AG08395 (cell line): ENCODE measurements at regions not wholly inside any gene's neighbourhood (a gene's known extent, or its start where the extent isn't known, plus 50 kb on each side); places are given as distances from the start of the nearest gene placed in this dataset.
"Not testable (repeated sequence)": the region's sequence is repeated elsewhere in the genome, so short reads cannot be mapped to it uniquely, and the experiment has no call there.

Source experiments
- DNase-seq: peaks from one replicate; pipeline ENCODE4 v3.0.0; 2012; ENCODE audit warnings: mixed read lengths, low spot score

DNA sequence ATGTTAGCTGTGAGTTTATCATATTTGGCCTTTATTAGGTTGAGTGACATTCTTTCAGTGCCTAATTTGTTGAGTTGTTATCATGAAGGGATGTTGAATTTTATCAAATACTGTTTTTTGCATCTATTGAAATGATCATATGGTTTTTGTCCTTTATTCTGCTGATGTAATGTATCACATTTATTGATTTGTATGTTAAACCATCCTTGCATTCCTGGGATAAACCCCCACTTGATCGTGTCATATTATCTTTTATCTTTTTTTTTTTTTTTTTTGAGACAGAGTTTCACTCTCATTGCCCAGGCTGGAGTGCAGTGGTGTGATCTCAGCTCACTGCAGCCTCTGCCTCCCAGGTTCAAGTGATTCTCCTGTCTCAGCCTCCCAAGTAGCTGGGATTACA is 51.9 kb upstream of the MFGE8 start:
- not testable (repeated sequence) for DNase-seq

DNA sequence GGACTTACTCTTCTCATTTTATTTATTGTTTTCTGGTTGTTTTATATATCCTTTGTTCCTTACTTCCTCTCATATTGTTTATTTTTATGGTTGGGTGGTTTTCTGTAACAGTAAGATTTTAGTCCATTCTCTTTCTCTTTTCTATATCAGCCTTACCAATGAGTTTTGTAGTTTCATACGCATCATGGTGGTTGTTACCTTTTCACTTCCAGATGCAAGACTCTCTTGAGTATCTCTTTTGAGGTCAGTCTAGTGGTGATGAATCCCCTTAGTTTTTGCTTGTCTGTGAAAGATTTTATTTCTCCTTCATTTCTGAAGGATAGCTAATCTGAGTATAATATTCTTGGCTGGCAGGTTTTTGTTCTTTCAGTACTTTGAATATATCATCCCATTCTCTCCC is 57.1 kb upstream of the MFGE8 start:
- DNase-seq, result no peak

DNA sequence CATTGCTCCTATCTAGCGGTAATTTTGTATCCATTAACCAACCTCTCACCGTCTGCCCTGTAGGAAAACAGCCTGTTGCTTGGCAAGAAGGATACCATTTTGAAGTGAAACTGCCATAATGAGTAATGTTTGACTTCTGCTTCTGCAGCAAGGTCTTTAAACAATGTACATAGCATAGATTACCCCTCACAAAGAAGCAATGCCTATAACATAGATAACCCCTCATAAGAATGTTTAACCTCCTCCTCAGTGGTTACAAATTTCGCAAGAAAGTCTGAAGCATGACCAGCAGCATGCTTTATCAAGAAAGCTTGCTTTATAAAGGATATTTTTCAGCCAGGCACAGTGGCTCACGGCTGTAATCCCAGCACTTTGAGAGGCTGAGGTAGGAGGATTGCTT is 61.2 kb upstream of the MFGE8 start:
- no peak for DNase-seq

DNA sequence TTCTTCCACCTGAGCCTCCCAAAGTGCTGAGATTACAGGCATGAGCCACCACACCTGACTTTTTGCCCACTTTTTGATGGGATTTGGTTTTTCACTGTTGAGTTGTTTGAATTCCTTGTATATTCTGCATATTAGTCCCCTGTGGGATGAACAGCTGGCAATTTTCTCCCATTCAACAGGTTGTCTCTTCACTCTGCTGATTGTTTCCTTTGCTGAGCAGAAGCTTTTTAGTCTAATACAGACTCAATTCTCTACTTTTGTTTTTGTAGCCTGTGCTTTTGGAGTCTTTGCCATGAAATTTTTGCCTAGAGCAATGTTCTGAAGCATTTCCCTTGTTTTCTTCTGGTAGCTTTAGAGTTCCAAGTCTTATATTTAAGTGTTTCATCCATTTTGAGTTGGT is 62.7 kb upstream of the MFGE8 start:
- DNase-seq, result no peak

DNA sequence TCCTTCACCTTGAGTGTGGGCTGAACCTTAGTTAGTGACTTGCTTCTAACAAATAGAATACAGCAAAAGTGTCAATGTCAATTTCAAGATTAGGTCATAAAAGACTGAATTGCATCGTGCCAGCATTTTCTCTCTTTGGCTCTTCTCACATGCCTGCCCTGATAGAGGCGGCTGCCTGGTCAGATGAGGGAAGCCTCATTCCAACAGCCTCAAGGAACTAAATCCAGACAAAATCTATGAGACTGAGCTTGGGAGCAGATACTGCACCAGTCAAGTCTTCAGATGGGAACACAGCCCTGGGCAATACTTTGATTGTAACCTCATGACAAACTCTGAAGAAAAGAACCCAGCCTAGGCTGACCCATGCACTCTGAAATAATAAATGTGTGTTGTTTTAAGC is 63.5 kb upstream of the MFGE8 start:
- no peak for DNase-seq

DNA sequence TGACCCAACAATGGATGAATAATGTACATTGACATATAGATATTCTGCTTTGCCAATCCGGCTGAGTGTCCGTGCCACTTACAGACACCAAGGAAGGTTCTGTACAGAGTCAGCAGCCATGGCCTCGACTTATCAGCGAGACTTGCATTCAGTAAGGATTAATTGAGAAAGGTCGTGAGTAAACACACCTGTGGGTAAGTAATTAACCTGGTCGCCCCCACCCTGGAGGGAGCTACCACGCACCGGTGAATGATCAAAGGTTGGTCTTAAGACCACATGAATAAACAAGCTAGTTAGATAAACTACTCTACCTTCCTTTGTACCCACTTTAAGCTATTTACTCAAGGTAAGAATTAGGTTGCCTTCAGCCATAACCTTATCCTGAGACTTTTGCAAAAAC is 66.5 kb upstream of the MFGE8 start:
- no peak for DNase-seq

DNA sequence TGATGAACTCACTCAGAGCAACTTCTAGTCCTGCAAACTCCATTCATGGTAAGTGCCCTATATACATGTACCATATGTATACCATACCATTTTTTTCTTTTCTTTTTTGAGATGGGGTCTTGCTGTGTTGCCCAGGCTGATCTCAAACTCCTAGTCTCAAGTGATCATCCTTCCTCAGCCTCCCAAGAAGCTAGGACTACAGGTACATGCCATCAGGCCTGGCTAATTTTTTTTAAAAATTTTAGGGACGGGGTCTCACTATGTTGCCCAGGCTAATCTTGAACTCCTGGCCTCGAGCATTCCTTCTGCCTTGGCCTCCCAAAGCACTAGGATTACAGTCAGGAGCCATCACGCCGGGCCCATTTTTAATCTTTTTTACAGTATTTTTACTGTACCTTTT is 67.3 kb upstream of the MFGE8 start:
- no peak for DNase-seq

DNA sequence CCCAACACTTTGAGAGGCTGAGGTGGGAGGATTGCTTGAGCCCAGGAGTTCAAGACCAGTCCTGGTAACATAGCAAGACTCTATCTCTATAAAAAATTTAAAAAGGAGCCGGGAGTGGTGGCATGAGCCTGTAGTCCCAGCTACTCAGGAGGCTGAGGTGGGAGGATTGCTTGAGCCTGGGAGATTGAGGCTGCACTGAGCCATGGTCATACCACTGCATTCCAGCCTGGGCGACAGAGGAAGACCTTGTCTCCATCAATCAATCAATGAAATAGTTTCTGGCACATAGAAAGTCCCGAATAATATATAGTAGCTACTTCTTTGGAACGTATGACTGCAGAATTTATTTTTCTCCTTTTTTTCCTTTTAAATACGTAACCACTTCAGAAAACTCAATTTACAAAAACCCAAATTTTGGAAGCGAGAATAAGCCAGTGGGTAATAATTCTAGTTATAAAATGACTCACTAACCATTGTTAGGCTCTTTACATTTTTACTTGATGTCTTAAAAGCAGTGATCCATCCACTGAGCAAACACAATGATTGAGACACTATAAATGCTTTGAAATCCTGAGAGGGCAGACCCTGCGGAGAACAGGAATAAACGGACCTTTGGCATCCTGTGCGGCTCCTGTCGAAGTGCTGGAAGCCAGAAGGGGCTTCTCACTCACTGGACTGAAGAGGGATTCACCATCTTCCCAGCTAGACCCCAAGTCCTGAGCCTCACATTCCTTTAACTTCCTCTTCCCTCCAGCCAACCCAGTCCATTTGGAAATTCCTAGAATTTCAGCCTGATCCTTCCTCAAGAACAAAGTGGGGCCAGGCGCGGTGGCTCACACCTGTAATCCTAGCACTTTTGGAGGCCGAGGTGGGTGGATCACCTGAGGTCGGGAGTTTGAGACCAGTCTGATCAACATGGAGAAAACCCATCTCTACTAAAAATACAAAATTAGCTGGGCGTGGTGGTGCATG is 68.4 kb upstream of the MFGE8 start:
- no peak for DNase-seq

DNA sequence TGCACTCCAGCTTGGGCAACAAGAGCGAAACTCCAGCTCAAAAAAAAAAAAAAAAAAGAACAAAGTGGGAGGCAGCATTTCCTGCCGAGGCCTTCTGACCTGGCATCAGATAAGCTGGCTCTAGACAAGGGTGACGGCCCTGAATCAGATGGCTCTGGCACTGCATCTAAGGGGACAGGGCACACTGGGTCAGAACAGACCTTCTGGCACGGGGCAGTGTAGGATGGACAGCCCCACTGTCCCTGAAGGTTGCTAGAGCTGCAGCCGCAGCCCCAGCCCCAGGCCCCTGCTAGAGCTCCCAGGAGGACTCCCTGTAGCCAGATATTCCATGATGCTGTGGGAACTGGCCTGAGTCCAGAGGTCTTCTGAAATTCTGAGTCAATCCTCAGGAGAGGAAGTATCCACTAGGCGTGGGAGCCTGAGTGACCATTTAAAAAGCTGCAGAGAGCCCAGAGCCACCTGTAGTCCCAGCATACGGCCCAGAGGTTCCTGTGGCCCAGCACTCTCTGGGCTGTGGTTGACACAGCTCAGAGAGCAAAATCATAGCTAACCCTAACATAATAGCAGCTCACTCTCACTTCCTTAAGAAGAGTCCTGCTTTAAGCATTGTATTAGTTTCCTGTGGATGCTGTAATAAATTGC is 69.2 kb upstream of the MFGE8 start:
- DNase-seq, result peak; percentile 70

DNA sequence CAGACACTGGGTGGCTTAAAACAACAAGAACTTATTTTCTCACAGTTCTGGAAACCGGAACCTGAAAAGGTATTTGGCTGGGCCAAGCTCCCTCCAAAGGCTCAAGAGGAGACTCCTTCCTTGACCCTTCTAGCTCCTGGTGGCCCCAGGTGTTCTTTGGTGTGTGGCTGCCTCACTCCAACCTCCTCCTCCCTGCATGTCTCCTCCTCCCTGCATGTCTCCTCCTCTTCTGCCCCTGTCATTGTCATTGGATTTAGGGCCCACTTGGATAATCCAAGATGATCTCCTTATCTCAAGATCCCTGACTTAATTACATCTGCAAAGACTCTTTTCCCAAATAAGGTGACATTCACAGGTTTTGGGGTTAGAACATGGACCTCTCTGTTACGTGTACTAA is 69.8 kb upstream of the MFGE8 start:
- DNase-seq, result no peak

DNA sequence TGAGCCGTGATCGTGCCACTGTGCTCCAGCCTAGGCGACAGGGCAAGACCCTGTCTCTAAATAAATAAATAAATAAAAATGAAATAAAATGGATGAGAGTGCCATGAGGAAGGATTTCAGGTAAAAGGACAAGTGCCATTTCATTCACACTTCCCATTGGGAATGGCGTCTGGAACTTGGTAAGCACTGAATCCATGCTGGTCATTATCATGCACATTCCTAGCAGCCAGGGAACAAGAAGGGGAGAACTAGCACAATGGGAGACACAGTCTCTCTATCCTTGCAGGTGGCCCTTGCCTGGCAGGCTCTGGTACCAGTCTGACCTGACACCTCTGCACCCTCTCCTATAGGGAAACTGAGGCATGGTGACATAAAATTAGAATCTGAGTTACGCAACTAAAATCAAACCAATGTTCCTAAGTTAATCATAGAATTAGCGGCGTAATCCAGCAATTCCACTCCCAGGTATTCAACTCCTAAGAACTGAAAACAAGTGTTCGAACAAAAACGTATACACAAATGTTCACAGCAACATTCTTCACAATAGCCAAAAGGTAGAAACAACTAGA is 70.8 kb upstream of the MFGE8 start:
- no peak for DNase-seq

DNA sequence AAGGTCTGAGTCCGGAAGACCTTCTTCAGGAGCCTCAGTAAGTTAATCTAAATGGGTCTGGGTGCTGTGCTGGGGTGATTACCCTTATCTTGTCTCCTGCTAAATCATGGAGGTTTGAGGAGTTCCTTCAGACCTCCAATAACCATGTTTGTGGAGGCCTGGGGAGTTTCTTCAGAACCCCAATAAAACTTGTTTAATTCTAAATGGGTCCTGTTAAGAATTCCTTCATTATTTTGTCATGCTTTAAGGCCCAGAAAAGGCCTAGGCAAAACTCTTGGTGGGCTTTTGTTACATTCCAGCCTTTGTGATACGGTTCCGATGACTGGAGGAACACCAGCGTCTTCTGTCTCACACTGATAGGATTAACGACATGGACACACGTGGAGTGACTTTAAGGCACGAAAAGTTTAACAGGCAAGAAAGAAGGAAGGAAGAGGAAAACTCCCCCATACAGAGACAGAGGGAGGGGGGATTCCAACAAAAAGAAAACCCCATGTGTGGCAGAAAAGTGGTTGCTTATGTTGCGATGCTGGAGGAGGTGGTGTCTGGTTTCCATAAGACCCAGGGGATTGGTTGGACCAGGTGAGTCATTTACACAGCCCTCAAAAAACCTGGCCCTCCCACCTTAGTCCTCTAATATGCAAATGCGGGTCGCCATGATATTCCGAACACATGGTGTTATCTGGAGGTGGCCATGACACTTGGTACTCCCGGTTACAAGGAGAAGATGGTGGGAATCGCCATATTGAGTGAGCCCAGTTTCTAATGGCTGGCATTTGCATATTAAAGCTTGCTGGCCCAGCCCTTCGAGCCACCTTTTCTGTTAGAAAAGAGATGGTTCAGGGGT is 72.6 kb upstream of the MFGE8 start:
- DNase-seq, result no peak

DNA sequence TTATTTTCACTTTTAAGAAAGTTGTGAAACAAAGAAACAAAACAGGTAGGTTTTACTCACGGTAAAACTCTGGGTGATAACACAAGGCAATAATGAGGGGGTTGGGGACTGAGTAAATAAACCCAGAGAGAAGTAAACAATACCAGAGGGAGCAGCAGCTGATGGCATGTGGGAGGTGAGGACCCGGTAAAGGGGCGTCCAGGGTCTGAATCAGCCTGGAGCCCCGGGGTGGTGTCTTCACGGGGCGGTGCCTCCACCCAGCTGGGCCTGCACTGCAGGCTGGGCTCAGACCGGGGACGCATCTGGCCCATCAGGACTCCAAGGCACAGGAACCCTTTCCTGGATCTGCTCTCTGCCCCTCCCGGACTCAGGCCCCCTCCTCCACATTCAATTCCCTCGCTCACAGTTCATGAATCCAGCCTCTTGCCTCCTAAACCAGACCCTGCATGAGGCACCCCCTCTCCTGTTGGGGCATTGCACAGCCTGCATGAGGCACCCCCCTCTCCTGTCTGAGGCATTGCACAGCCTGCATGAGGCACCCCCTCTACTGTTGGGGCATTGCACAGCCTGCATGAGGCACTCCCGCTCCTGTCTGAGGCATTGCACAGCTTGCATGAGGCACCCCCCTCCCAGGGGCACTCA is 73.9 kb upstream of the MFGE8 start:
- DNase-seq, result no peak

DNA sequence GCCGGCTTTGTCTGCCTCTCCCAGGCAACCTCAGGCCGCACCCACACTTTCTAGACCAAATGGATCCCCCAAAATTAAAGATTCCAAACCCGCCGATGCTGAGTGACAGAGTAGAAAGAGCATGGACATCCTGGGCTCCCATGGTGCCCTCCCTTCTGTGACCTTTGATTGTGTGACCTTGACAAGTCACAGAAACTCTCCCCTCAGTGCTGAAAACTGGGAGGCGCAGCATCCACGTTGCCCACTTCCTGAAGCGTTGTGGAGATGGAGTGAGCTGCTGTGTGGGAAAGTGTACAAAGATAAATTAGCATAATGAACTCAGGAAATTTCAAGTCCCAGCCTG is 74.4 kb upstream of the MFGE8 start:
- no peak for DNase-seq

DNA sequence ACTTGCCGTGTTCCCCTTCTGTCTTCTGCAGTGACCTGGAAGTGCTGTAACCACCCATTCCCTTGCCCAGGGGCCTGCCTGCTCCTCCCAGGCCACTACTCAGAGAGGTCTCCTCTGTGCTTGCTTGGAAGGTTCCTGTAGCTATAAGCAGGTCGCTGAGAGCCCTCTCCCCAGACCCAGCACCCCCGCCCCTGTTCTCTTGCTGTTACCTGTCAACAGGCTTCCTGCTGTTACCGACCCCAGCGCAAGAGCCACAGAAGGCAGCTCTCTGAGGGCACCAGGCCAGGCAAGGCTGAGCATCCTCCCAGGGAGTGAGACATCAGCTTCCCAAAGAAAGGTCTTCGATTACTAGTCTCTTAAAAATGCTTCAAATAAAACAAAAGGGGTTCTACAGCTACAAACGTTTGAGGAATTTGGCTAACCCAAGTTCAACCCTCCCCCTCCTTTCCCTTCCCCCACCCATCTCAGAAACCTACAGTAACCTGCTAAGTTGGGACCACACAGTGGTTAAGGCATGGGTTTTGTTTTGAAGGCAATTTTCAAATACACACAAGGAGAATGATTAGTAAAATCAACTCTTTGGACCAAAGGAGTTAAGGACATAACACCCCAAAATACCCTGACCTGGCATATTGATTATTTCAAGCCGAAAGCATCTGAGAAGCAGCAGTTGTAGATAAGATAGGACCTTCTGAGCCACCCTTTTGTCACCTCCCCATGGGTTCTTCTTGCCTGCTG is 74.9 kb upstream of the MFGE8 start:
- DNase-seq, result peak; percentile 41

DNA sequence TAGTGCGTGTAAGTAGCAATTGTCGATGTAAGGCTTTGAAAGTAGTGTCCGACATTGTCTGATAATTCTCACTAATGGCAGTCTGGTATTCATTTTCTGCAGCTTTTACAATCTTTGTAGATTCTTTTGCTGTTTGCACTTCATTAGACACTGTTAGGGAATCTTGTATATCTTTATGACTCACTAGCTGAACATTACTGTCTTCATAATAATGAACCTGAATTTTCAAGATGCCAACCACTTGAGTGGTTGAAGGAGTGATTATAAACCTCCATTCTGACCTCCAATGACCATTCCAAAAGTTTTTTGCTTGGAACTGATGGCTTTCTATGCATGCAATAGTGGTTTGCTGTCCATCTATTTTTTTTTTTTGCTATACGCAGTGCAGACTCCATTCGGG is 76.4 kb upstream of the MFGE8 start:
- DNase-seq, result peak; percentile 54

DNA sequence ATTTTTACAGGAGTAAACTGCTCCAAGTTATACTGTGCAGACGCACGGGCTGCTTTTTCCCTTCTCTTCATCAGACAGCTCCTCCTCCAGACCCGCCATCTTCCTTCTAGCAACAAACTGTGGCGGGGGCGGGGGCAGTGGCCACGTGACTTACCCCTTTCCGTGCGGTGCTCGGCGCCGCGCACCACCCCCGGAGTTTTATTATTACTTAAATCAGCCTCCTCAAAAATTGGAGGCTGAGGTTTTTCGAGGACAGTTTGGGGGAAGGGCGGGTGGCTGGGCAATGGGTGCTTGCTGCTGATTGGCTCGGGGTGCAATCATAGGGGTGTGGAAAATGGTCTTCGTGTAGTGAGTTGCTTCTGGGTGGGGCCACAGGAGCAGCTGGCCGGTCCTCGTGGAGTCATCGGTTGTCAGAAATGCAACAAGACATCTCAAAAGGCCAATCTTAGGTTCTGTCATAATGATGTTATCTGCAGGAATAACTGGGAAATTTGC is 77.1 kb upstream of the MFGE8 start:
- DNase-seq, result no peak

DNA sequence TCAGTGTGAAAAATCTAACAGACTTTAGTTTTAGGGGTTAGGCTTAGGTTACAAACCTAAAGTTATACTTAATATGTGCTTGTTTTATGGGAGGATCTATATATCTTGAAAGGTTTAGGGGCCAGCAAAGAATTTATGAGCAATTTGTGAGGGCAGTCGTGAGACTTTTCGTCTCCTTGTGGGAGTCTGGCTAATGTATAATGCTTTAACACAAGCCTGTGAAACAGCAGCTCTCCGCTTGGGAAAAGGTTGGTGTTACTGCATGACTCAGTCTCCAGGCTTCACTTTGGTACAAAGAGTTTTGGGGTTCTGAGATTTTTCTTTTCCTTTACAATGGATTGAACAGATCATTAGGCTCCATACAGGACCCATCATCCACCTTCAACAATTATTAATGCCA is 79.0 kb upstream of the MFGE8 start:
- no peak for DNase-seq

DNA sequence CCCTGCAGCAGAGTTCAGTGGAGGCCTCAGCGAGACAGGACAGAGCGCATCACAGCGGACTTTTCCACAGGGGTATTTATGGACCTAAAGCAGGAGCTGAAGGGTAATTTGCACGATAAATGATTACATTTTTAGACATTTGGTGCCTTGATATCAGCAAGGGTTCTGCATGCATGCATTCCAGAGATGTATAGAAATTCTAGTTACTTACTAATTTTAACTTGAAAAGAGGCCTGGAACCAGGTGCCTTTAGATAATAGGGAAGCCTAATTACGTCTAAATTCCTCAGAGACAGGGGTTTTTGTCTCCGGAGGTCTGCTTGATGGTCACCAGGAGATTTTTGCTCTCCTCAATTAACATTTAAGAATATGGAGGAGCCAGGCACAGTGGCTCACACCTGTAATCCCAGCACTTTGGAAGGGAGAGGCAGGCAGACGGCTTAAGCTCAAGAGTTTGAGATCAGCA is 79.8 kb upstream of the MFGE8 start:
- no peak for DNase-seq

DNA sequence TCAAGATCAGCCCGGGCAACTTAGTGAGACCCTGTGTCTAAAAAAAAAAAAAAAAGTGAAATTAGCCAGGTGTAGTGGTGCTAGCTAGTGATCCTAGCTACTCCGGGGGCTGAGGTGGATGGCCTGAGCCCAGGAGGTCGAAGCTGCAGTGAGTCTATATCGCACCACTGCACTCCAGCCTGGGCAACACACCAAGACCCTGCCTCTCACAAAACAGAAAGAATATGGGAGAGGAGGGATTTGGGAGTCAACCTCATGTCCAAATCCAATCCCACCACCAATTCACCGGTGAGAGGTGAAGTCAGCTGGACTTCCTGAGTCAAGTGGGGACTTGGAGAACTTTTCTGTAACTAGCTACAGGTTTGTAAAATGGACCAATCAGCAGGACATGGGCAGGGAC is 80.5 kb upstream of the MFGE8 start:
- DNase-seq, result no peak

DNA sequence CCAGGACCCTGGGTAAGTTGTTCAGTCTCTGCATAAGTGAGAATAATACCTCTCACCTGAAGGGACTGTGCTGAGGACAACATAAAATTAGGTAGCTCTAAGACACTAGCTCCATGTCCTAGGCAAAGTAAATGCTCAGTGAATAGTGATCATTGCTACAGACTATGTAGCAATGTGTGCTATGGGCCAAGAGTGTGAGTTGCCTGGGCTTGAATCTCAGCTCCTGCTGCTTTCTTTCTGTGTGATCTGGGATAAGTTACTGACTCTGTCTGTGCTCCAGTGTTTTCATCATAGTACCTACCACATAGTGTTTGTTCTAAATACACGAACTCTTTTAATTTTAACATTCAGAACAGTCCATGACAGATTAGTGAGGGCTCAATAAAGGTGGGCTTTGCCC is 81.1 kb upstream of the MFGE8 start:
- DNase-seq, result no peak
